Astrocyte (in vitro differentiated cells and primary cell): ENCODE measurements at regions not wholly inside any gene's neighbourhood (a gene's known extent, or its start where the extent isn't known, plus 50 kb on each side); places are given as distances from the start of the nearest gene placed in this dataset.

Source experiments
- DNase-seq: peaks from one replicate; pipeline ENCODE4 v3.0.0-alpha.2; 2010; ENCODE audit warnings: low read depth
- FAIRE-seq: peaks from 2 replicates; lab custom pipeline; 2011; peaks lifted over from hg19 to GRCh38; lab: Jason Lieb, UNC
- H2AFZ ChIP-seq: 2 replicates; pipeline ENCODE4 v1.6.0; 2012; ENCODE audit warnings: low read depth, low read length, inconsistent platforms
- H3K27ac ChIP-seq: 2 replicates; pipeline ENCODE4 v1.5.1; 2011; ENCODE audit warnings: low read depth, low read length, inconsistent platforms
- H3K27me3 ChIP-seq: 2 replicates; pipeline ENCODE4 v1.6.0; 2011; ENCODE audit warnings: low read length, inconsistent platforms; ENCODE audit not compliant: insufficient read depth
- H3K36me3 ChIP-seq: 2 replicates; pipeline ENCODE4 v1.5.1; 2011; ENCODE audit warnings: low read length, inconsistent platforms; ENCODE audit not compliant: insufficient read depth
- H3K4me1 ChIP-seq: 2 replicates; pipeline ENCODE4 v1.5.1; 2011; ENCODE audit warnings: low read length, inconsistent platforms; ENCODE audit not compliant: insufficient read depth
- H3K4me2 ChIP-seq: 2 replicates; pipeline ENCODE4 v1.6.0; 2012; ENCODE audit warnings: low read length, inconsistent platforms
- H3K4me3 ChIP-seq: 2 replicates; pipeline ENCODE4 v1.5.1; 2011; ENCODE audit warnings: low read depth, mild to moderate bottlenecking, low read length, inconsistent platforms; ENCODE audit not compliant: insufficient read depth
- H3K79me2 ChIP-seq: 2 replicates; pipeline ENCODE4 v1.6.0; 2012; ENCODE audit warnings: mild to moderate bottlenecking, low read length, inconsistent platforms; ENCODE audit not compliant: insufficient read depth
- H3K9ac ChIP-seq: 2 replicates; pipeline ENCODE4 v1.6.0; 2012; ENCODE audit warnings: mild to moderate bottlenecking, low read length, inconsistent platforms
- H3K9me3 ChIP-seq: 2 replicates; pipeline ENCODE4 v1.5.1; 2012; ENCODE audit warnings: low read depth, mild to moderate bottlenecking, low read length, inconsistent platforms; ENCODE audit not compliant: insufficient read depth
- H4K20me1 ChIP-seq: 2 replicates; pipeline ENCODE4 v1.6.0; 2012; ENCODE audit warnings: low read length, inconsistent platforms; ENCODE audit not compliant: insufficient read depth
- H3K27ac Mint-ChIP-seq: one replicate; pipeline ENCODE4 v1.8.0; 2021; ENCODE audit warnings: mild to moderate bottlenecking, mixed read lengths; ENCODE audit not compliant: unreplicated experiment
- H3K27me3 Mint-ChIP-seq: one replicate; pipeline ENCODE4 v1.8.0; 2021; ENCODE audit warnings: low read depth, mixed read lengths; ENCODE audit not compliant: unreplicated experiment
- H3K36me3 Mint-ChIP-seq: one replicate; pipeline ENCODE4 v1.8.0; 2021; ENCODE audit warnings: low read depth, mixed read lengths; ENCODE audit not compliant: unreplicated experiment
- H3K4me1 Mint-ChIP-seq: one replicate; pipeline ENCODE4 v1.8.0; 2021; ENCODE audit warnings: low read depth, mixed read lengths; ENCODE audit not compliant: unreplicated experiment
- H3K4me3 Mint-ChIP-seq: one replicate; pipeline ENCODE4 v1.8.0; 2021; ENCODE audit warnings: mild to moderate bottlenecking, moderate library complexity, mixed read lengths; ENCODE audit not compliant: unreplicated experiment
- H3K9me3 Mint-ChIP-seq: one replicate; pipeline ENCODE4 v1.8.0; 2021; ENCODE audit warnings: mild to moderate bottlenecking, mixed read lengths; ENCODE audit not compliant: unreplicated experiment
- CTCF ChIP-seq: IDR thresholded peaks from 2 replicates; pipeline ENCODE4 v1.5.1; 2011; ENCODE audit warnings: low read depth, mild to moderate bottlenecking, inconsistent platforms, low read length, moderate library complexity; ENCODE audit not compliant: insufficient read depth
- EZH2 ChIP-seq: IDR thresholded peaks from 2 replicates; pipeline ENCODE4 v1.6.1; 2012; ENCODE audit warnings: mild to moderate bottlenecking, low read length, inconsistent platforms; ENCODE audit not compliant: insufficient read depth

- no peaks in the 10 kb centered on the region for H3K4me1 Mint-ChIP-seq
- H3K27ac ChIP-seq = no peak overlapping the region
- H3K27ac Mint-ChIP-seq = no peak overlapping the region
- no peak overlapping the region for H3K4me3 Mint-ChIP-seq
- no peaks in the 10 kb centered on the region for H3K79me2 ChIP-seq
- H3K9ac ChIP-seq = no peak overlapping the region
- no peaks in the 10 kb centered on the region for H3K27me3 Mint-ChIP-seq
- H3K9me3 Mint-ChIP-seq = no peaks in the 10 kb centered on the region
- no peaks in the 10 kb centered on the region for H3K36me3 Mint-ChIP-seq
- no peaks in the 10 kb centered on the region for H3K9me3 ChIP-seq
- no peak overlapping the region for H2AFZ ChIP-seq
- no peaks in the 10 kb centered on the region for H3K27me3 ChIP-seq
- DNase-seq (no peak), FAIRE-seq (no peak)
- TF ChIP-seq CTCF (no peak), EZH2 (no peak)
- H3K4me3 ChIP-seq = no peak overlapping the region
- H3K36me3 ChIP-seq = no peaks in the 10 kb centered on the region
- H3K4me1 ChIP-seq = no peaks in the 10 kb centered on the region
- no peak overlapping the region for H3K4me2 ChIP-seq
- no peaks in the 10 kb centered on the region for H4K20me1 ChIP-seq
Measured at GRCh38 chr5:101626572-101626971, 669.5 kb downstream of the SLCO4C1 start.

- Histone ChIP-seq H3K4me3 (no peak overlapping the region), H3K79me2 (no peaks in the 10 kb centered on the region), H3K36me3 (no peaks in the 10 kb centered on the region), H4K20me1 (no peaks in the 10 kb centered on the region), H3K27me3 (no peaks in the 10 kb centered on the region), H3K4me2 (no peak overlapping the region), H3K9ac (no peak overlapping the region), H3K4me1 (no peaks in the 10 kb centered on the region), H3K27ac (no peak overlapping the region), H3K9me3 (no peaks in the 10 kb centered on the region), H2AFZ (no peak overlapping the region)
- DNase-seq = no peak
- Mint-ChIP-seq H3K4me3 (no peak overlapping the region), H3K9me3 (peaks cover 3% of the 10 kb centered on the region), H3K36me3 (no peaks in the 10 kb centered on the region), H3K4me1 (no peaks in the 10 kb centered on the region), H3K27ac (no peak overlapping the region), H3K27me3 (no peaks in the 10 kb centered on the region)
- no peak for TF ChIP-seq EZH2
- TF ChIP-seq CTCF = no peak
- FAIRE-seq = no peak
Measured at GRCh38 chr5:101611039-101611438, 685.0 kb downstream of the SLCO4C1 start.

DNA sequence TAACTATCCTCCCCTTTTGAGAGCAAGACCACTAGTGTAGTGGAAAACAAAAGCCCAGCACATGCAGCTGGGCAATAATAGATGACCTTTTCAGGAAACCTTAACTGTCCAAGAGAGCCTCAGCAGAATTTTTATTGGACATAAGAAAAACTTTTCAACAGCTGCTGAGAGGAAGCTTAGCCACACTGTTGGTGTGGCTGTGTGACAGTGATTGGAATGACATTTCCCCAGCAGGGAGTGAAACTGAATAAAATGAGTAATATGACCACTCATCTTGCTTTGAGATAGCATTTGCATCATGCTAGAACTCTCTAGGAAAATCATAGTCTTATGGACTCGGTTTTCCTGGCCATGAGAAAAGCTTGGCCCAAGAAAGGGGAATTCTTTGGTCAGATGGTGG, 687.8 kb downstream of the SLCO4C1 start:
- no peak overlapping the region for H3K27ac ChIP-seq
- H2AFZ ChIP-seq = no peak overlapping the region
- no peak overlapping the region for H3K4me2 ChIP-seq
- TF ChIP-seq EZH2 = no peak
- no peak for TF ChIP-seq CTCF
- no peaks in the 10 kb centered on the region for H3K36me3 ChIP-seq
- no peaks in the 10 kb centered on the region for H3K4me1 ChIP-seq
- H3K36me3 Mint-ChIP-seq = no peaks in the 10 kb centered on the region
- no peaks in the 10 kb centered on the region for H3K9me3 ChIP-seq
- H3K9ac ChIP-seq = no peak overlapping the region
- no peaks in the 10 kb centered on the region for H4K20me1 ChIP-seq
- FAIRE-seq (no peak), DNase-seq (no peak)
- no peaks in the 10 kb centered on the region for H3K79me2 ChIP-seq
- H3K27ac Mint-ChIP-seq = peak overlapping the region; percentile 8
- H3K4me3 ChIP-seq = no peak overlapping the region
- no peaks in the 10 kb centered on the region for H3K9me3 Mint-ChIP-seq
- H3K4me3 Mint-ChIP-seq = no peak overlapping the region
- no peaks in the 10 kb centered on the region for H3K27me3 ChIP-seq
- no peaks in the 10 kb centered on the region for H3K27me3 Mint-ChIP-seq
- H3K4me1 Mint-ChIP-seq = no peaks in the 10 kb centered on the region
